Psoas muscle (tissue), 7 donors: ENCODE measurements at regions not wholly inside any gene's neighbourhood (a gene's known extent, or its start where the extent isn't known, plus 50 kb on each side); places are given as distances from the start of the nearest gene placed in this dataset.

Experiments
- ATAC-seq, 4 donors: fragments of 200-7000 bp; cut with Tn5 transposase; one replicate each; pipeline ENCODE4 v1.9.1; 2020; ENCODE audit warnings: moderate library complexity in 3 of 4, mild to moderate bottlenecking in 2 of 4
- DNase-seq, 2 donors: peaks; one replicate each; pipeline ENCODE4 v3.0.0-alpha.2; 2020
- H3K27ac ChIP-seq: fragments of 200-600 bp; one replicate; pipeline ENCODE4 v1.8.0; 2022
- H3K27me3 ChIP-seq, 3 donors: fragments of 200-600 bp in 1 of 3; one replicate each; pipeline versions ENCODE4 v1.6.1 to v1.8.0; 2013 to 2022; ENCODE audit warnings: low read length in 2 of 3, mild to moderate bottlenecking in 2 of 3, moderate library complexity in 1 of 3; ENCODE audit not compliant: insufficient read depth in 3 of 3
- H3K36me3 ChIP-seq, 2 donors: fragments of 200-600 bp in 1 of 2; one replicate each; pipeline versions ENCODE4 v1.6.1 to v1.8.0; 2013 to 2022; ENCODE audit warnings: low read depth in 1 of 2, mild to moderate bottlenecking in 1 of 2, moderate library complexity in 1 of 2; ENCODE audit not compliant: insufficient read depth in 1 of 2
- H3K4me1 ChIP-seq: fragments of 200-600 bp; one replicate; pipeline ENCODE4 v1.8.0; 2022
- H3K4me3 ChIP-seq: fragments of 200-600 bp; one replicate; pipeline ENCODE4 v1.8.0; 2022; ENCODE audit warnings: mild to moderate bottlenecking
- H3K9me3 ChIP-seq: fragments of 200-600 bp; one replicate; pipeline ENCODE4 v1.8.0; 2022
- CTCF ChIP-seq: fragments of 200-600 bp; IDR thresholded peaks from one replicate; pipeline ENCODE4 v1.8.0; 2022; ENCODE audit warnings: antibody characterized with exemption
- WGBS, 3 donors: extraction: QIAGEN DNeasy Blood & Tissue Kit; methylation state at CpG; one replicate each; pipeline versions ENCODE4 v1.1.6 to v1.1.7; 2013; 5-methylcytosine and 5-hydroxymethylcytosine counted together
- intact Hi-C, 2 donors: fragments of 100-400 bp; cut with DNase I; formaldehyde crosslinking; loops; one replicate each; pipeline versions ENCODE4 v1.11.0 to v1.14.2; 2022
- donor health status: healthy with polysubstance abuse.
- donor health status: DM: no; HTN: no; CAD: no; lungs with moderate emphysema.
- donor health status: Bipolar disorder and iron deficiency.
- donor health status: healthy.
- donor health status: DM: yes; HTN: yes; CAD: no.
- donor health status: DM: no; HTN: no; CAD: no.
- donor health status: DM: yes; HTN: yes; CAD: no.

- no peak overlapping the region for H3K27ac ChIP-seq
- intact Hi-C loops: no loop called here
- DNase-seq (no peak), ATAC-seq (no peak)
- H3K4me1 ChIP-seq: no peaks in the 10 kb centered on the region
- H3K36me3 ChIP-seq: no peaks in the 10 kb centered on the region
- no peak overlapping the region for H3K4me3 ChIP-seq
- no peak for TF ChIP-seq CTCF
- no peaks in the 10 kb centered on the region for H3K27me3 ChIP-seq
- WGBS, 3 donors: 30 to 44% (median 36%) methylated on average over 2 of the region's 2 CpGs
- H3K9me3 ChIP-seq: no peaks in the 10 kb centered on the region
Observed at GRCh38 chr18:11245879-11246278, 96.5 kb upstream of the PIEZO2 start.

GRCh38 chr18:11237484-11237883 lies 88.1 kb upstream of the PIEZO2 start:
- no peak for TF ChIP-seq CTCF
- Histone ChIP-seq H3K27ac (no peak overlapping the region), H3K36me3 (no peaks in the 10 kb centered on the region), H3K27me3 (no peaks in the 10 kb centered on the region), H3K4me3 (no peak overlapping the region), H3K4me1 (no peaks in the 10 kb centered on the region), H3K9me3 (no peaks in the 10 kb centered on the region)
- no peak for DNase-seq
- intact Hi-C loops: no loop called here
- no peak for ATAC-seq
- 93 to 94% (median 93%) methylated on average over 2 of the region's 2 CpGs for WGBS, 3 donors

GRCh38 chr18:11237066-11237465 lies 87.7 kb upstream of the PIEZO2 start:
- Histone ChIP-seq H3K36me3 (no peaks in the 10 kb centered on the region), H3K9me3 (no peaks in the 10 kb centered on the region), H3K27me3 (no peaks in the 10 kb centered on the region), H3K27ac (no peak overlapping the region), H3K4me3 (no peak overlapping the region), H3K4me1 (no peaks in the 10 kb centered on the region)
- WGBS, 3 donors: 84 to 91% (median 85%) methylated on average over 1 of the region's 1 CpG
- TF ChIP-seq CTCF: no peak
- intact Hi-C loops: no loop called here
- ATAC-seq (no peak), DNase-seq (no peak)

GRCh38 chr18:11224153-11224552 lies 74.8 kb upstream of the PIEZO2 start:
- DNase-seq (no peak), ATAC-seq (no peak)
- H3K4me3 ChIP-seq: no peak overlapping the region
- intact Hi-C loops: no loop called here
- TF ChIP-seq CTCF: no peak
- H3K4me1 ChIP-seq: no peaks in the 10 kb centered on the region
- H3K36me3 ChIP-seq: peaks cover 0 to 5% of the 10 kb centered on the region in 2 donors
- no peaks in the 10 kb centered on the region for H3K9me3 ChIP-seq
- no peak overlapping the region for H3K27ac ChIP-seq
- H3K27me3 ChIP-seq: no peaks in the 10 kb centered on the region
- WGBS, 3 donors: 32 to 42% (median 34%) methylated on average over 7 of the region's 7 CpGs

GRCh38 chr18:11219571-11219970 lies 70.2 kb upstream of the PIEZO2 start:
- ATAC-seq (no peak), DNase-seq (no peak)
- H3K9me3 ChIP-seq: no peaks in the 10 kb centered on the region
- WGBS, 3 donors: 85 to 90% (median 85%) methylated on average over 1 of the region's 1 CpG
- intact Hi-C loops: no loop called here
- peaks cover 2% of the 10 kb centered on the region for H3K4me1 ChIP-seq
- TF ChIP-seq CTCF: no peak
- no peaks in the 10 kb centered on the region for H3K27me3 ChIP-seq
- H3K36me3 ChIP-seq: no peaks in the 10 kb centered on the region
- no peak overlapping the region for H3K4me3 ChIP-seq
- no peak overlapping the region for H3K27ac ChIP-seq
